Non-pigmented ciliary epithelial cell (primary cell): ENCODE measurements at regions not wholly inside any gene's neighbourhood (a gene's known extent, or its start where the extent isn't known, plus 50 kb on each side); places are given as distances from the start of the nearest gene placed in this dataset.
"Not testable (repeated sequence)": the region's sequence is repeated elsewhere in the genome, so short reads cannot be mapped to it uniquely, and the experiment has no call there.

Experiments used
- DNase-seq: peaks from one replicate; pipeline ENCODE4 v3.0.0-alpha.2; 2010; ENCODE audit warnings: low read depth

DNA sequence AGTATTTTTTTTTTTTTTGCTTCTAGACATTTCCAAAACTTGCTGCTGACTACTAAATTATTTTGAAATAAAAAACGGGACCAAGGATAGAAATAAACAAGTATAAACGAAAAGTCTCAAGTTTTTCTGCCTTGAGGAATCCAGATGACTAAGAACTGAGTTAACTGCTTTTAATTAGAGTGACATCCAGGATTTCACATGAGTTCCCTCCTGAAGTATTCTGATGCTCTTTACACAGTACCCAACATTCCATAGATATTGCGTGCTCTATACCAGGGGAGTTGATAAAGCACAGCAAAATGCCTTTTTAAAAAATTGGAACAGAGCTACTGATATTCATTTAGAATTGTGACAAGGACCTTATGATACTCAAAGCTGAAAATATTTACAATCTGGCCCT lies 618.0 kb downstream of the CCDC85A start:
- no peak for DNase-seq

DNA sequence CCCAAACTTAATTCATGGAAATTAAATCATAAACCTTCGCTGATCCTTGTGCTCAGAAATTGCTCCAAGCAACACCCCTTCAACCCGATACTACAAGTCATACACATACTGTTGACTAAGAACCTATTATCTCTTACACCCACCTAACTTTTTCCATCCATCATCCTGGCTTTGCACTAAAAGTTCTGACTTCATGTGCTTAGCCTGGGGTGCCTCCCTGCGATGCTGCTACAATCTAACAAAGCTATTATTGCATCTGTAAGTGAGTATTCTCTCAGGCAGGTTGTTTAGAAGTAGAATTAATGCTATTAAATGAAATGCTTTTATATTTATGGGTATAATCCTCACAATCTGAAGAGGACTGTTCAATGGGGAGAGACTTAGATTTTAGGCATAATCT lies 619.8 kb downstream of the CCDC85A start:
- DNase-seq, result no peak

DNA sequence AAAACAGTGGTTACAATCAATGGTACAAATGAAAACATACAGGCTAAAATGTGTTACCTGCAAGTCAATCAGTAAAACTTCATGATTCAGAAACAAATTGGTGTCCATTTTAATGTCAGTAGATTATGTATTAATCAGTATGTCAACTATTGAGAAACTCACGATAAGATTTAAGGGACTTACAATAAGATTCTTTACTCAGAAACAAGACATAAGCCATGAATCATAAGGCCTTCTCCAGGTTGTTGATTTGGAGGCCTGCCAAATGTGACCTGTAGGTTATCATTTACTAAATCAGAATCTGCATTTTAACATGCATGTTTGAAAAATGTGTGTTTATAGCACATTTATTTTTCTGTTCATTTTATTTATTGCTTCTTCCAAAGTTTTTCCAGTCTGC lies 623.1 kb downstream of the CCDC85A start:
- no peak for DNase-seq

DNA sequence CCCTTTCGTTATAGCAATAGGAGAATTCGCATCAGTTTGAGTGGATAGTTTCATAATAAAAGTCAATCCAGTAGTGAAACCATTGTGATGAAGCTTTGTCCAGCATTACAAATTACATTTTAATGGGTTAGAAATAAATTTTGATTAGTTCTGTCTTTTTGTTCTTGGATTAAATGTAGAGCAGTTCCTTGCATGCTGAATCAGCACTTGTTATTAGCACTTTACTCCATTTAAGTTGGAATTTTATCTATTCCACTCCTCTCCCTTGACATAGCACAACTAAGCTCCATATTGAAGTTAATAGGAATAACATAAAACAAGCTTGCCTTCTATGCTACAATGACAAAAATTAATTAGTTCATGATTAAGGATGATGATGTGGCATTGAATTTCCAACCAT lies 624.1 kb downstream of the CCDC85A start:
- DNase-seq, result no peak

DNA sequence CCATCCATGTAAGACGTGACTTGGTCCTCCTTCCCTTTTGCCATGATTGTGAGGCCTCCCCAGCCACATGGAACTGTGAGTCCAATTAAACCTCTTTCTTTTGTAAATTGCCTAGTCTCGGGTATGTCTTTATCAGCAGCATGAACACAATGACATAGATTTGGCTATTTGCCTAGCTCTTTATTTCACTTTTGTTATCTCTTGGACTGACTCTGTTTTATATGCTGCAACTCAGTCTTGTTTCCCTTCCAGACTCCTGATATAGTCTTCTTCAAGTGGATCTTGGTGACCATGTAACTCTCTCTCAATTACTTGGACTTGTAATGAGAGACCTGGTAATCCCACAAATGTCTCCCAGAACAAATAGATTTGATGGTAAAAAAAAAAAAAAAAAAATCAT lies 627.6 kb downstream of the CCDC85A start:
- DNase-seq, result no peak

DNA sequence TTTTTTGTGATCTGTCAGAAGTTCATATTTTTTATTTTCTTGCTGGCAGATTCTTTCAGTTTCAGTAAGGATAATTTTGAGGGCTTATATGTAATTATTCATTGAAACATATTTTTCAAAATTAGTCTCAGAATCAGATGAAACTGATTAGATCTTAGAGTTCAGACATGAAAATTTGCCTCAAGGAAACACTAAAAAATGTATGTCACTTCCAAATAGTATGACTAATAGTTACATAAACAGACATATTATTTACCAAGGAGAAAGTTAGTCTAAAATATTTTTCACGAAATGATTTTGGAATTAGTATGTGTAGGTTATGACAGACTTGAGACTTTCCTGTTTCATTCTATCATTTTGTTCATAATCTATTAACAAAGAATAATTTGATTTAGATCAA lies 628.6 kb downstream of the CCDC85A start:
- DNase-seq, result no peak

DNA sequence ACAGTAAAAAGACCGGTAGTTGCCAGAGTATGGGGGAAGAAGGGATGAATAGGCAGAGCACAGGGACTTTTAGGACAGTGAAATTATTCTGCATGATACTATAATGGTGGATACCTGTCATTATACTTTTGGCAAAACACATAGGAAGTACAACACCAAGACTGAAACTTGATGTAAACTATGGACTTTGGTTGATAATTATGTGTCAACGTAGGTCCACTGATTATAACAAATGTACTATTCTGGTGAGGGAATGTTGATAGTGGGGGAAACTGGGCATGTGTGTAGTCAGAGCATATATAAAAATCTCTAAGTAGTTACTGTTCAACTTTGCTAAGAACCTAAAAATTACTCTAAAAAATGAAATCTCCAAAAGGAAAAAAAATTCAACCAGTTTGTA lies 629.7 kb downstream of the CCDC85A start:
- no peak for DNase-seq

DNA sequence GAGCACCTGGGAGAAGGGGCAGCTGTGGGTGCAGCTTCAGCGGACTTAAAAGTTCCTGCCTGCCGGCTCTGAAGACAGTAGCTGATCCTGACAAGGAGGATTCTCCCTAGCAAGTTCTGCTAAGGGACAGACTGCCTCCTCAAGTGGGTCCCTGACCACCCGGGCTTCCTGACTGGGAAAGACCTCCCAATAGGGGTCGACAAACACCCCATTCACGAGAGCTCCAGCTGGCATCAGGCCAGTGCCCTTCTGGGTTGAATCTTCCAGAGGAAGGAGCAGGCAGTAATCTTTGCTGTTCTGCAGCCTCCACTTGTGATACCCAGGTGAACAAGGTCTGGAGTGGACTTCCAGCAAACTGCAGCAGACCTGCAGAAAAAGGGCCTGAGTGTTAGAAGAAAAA lies 632.9 kb downstream of the CCDC85A start:
- DNase-seq, result no peak

DNA sequence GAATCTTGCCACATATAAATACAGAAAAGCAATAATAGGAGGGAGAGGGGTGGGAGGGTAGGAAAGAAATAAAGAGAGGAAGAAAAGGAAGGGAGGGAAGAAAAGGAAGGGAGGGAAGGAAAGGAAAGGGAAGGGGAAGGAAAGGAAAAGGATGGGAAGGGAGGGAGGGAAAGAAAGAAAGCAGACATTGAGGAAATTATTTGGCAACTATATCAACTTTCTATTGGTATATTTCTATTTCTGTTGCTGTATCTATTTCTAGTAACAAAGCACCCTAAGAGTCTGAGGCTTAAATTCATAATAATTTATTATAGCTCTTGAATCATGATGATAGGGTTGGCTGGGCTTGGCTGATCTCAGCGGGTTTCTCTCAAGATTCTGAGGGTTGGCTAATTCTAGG lies 648.0 kb downstream of the CCDC85A start:
- DNase-seq, result no peak

DNA sequence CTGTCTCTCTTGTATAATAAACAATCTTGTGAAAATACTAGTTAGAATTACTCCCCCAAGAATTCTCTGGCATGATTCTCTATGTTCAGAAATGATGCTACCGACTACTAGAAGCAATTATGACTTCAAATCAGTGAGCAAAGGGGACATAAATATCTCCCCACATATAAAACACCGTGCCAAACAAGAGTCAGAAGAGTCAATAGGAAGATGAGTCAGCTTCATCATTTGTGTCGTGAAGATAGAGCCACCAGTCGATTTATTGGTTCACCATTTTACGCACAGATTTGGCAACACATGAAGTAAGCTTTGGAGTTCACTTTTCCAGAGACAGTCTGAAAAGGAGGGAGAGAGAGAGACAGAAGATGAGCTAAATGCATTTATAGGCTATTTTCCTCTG lies 650.9 kb downstream of the CCDC85A start:
- DNase-seq, result no peak

DNA sequence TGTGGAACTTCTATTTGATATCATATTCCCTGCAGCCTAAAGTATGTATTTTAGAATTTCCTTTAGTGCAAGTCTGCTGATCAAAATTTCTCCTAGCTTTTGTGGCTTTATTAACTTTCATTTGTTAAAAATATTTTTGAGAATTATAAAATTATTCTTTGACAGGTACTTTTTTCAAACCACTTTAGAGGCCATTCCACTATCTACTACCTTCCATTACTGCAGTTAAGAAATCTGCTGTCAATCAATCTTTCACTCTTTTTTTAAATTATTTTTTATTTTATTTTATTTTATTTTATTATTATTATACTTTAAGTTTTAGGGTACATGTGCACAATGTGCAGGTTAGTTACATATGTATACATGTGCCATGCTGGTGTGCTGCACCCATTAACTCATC lies 656.2 kb downstream of the CCDC85A start:
- DNase-seq, result not testable (repeated sequence)

DNA sequence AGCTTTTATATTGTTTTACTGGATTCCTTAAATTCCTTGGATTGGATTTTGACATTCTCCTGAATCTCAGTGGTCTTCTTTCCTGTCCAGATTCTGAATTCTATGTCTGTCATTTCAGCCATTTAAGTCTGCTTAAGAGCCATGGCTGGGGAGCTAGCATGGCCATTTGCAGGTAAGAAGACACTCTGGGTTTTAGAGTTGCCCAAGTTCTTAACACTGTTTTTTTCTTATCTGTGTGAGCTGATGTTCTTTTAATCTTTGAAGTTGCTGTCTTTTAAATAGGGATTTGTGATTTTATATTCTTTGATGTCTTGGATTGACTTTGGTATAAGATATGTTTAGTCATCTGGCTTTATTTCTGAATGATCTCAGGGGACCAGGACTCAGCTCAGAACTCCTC lies 677.2 kb downstream of the CCDC85A start:
- no peak for DNase-seq

DNA sequence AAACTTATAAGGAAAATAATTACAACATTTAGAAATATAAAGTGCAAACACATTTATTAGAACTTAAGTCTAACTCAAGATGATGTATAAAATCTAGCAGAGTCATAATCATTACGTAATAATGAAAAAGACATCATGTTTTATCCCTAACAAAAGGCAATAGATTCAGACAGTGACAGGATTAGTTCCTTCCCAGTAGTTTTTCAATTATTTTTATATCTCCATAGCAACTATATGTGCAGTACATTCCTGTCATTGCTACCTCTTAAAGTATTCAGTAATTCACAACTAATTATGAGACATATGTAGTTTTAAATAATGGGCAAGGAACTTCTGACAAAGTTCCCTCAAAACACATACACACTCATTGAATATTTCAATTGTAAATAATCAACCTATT lies 687.9 kb downstream of the CCDC85A start:
- no peak for DNase-seq

DNA sequence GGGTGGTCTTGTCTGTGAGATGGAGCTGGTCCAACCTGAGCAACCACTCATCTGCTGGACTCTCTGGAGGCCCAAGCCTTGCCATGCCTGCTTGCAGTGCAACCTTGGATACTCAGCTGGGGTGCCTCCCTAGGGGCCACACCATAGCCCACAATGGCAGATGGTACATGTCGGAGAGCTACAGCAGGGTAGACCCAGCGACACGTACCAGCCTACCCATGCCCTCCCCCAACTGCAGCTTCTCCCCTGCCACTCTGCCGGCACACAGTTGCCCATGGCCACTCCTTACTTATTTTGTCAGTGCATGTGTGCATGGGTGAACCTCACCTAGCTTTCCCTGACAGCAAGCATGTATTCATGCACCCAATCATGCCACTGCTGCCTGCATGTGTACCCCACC lies 690.9 kb downstream of the CCDC85A start:
- DNase-seq, result no peak

DNA sequence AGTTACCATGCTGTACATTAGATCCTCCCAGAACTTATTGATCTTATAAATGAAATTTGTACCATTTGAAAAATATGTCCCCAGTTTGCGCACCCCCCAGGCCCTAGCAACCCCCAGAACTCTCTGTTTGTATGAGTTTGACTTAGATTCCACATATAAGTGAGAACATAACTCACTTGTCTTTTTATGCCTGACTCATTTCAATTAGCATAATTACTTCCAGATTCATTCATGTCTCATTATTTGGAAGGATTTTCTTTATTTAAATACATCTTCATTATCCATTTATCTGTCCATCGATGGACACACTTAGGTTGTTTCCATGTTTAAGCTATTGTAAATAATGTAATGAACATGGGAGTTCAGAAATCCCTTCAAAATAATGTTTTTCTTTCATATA lies 705.9 kb downstream of the CCDC85A start:
- no peak for DNase-seq

DNA sequence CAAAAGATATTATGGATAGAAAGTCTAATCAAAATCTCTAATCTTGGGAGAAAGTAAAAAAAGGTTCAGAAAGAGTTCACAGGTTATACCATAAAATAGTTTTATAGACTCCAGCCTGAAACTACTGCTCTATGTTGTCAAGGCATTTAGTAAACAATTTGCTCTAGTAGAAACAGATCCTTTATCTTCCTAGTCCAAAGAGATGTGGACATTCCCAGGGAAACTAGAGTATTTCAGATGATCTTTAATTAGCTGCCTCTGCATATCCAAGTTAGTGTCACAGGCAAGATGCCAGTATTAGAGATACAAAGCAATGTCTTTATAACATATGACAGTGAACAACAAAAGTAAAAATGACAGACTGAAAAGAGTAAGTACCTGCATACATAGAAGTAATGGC lies 708.6 kb downstream of the CCDC85A start:
- no peak for DNase-seq

DNA sequence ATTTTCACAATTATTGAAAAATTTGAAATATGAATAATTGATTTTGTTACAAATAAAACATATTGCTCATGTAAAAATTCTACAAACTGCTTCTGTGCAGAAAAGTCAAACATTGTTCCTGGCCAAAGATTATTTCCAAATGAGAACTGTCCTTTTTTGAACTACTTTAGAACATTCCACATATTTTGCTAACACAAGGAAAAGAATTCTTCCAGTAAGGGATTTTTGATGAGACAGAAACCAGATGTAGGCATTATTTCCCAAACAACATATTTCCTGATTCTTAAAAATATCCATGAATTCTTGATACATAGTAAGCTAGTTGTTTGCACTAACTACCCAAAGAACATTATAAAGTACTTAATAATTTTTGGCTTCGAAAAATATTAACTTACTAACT lies 715.2 kb downstream of the CCDC85A start:
- no peak for DNase-seq

DNA sequence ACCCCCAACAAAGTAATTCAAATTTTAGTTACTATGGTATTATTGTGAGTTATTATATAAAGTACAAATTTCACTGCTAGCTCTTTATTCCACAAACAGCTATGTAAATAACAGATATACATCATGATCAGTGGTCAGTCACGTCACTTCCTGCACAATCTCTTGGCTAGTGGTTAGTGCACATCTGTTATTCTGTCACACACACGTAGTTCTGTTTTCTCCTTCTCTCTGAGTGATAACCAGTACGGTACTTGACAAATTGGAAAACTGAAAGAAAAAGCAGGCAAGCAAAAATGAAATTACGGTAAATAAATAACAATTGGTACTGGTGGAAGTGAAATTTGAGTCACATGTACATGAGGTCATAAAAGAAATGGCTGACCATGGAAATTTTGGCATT lies 728.7 kb downstream of the CCDC85A start:
- no peak for DNase-seq

DNA sequence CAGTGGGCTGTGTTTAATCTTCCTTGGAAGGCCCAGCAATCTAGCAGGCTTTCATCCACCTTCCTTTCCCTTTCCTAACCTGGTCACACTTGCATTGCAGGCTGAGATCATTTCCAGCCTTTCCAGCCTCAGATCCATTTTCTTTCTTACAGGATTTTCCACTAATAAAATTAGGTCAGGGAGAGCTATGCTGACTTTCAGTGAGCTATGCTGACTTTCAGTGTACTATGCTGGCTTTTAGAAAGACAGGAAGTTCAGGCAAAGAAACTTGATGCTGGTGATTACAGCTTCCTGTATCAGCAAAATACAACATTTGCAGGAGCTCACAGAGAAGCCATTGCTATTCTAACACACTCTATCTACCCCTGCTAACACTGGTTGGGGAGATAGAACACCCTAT lies 735.0 kb downstream of the CCDC85A start:
- DNase-seq, result no peak

DNA sequence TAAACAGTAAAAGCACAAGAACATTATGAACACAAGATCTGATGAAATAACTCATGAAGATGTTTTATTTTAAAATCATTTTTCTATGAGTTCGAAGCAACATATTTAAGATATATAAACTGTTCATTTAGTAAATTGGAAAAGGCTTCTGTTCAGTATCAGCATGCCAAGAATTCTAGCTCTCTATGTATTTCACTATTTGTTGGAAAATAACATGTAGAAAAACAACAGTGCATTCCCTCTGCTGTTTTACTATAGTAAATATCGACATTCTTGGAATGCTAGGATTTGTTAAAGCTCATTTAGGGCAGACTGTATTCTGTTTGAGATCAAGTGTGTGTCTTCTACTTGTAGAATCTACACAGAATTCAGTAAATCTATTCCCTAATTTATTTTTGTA lies 750.2 kb downstream of the CCDC85A start:
- no peak for DNase-seq

DNA sequence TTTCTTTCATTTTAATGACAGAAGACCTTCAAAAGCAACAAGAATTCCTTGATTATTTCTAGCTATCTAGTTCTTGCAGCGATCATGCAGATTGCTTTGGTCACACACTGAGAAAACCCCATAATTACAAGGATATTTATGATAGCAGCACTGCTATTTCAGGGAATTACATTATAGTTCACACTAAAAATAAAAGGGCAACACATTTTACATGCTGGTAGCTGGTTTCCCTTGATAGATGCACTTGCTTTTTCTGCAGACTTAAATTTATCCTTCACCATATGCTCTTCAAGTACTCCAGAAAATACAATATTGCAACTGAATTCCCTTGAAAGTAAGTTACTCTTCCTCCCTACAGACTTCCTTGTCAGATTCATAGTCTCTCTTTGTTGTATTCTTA lies 751.1 kb downstream of the CCDC85A start:
- DNase-seq, result no peak

DNA sequence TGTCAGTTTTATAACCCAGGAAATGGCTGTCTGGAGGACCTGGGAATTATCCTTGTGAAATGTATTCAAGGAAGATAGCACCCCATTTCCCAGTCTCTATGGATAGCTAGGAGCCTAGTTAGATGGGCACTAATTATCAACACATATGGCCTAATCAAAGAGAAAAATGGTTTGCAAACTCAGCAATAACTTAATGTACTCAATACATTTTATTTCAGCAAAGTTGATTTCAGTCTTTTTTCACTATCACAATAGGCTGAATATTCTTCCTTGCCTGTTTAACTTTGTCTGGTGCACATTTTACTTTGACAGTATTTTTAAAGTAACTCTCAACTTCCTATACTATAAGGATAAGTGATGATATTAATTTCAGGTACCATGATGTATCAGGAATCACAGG lies 756.3 kb downstream of the CCDC85A start:
- DNase-seq, result no peak

DNA sequence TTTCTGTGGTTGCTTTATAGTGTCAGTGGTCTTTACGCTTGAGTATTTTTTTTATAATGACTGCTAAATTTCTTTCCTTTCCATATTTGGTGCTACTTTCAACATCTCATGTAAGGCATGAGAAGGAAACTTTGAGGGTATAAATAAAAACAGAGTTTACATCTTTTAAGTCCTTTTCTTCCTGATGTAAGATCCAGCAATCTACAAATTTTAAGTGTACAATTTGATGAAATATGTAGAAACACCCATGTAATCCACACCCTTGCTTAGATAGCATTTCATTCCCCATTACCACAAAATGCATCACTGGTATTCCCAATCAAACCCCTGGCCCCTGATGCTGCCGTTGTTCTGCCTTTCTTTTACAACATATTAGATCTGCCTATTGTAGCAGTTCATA lies 769.1 kb downstream of the CCDC85A start:
- no peak for DNase-seq

DNA sequence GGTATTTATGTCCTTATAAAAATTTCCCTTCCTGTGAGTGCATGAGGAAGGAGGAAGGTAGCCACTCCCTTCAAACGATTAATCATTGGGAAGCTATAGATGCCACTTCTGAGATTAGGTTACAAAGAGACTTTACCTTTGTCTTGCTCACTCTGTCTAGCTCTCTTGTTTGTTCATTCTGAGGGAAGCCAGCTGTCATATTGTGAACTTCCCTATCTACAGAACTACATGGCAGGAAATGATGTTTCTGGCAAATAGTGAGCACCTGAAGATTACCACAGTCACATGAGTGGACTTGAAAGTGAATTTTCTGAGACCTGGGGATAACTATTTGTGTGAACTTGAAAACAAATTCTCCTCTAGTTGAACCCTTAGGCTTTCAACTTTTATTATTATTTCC lies 776.8 kb downstream of the CCDC85A start:
- no peak for DNase-seq

DNA sequence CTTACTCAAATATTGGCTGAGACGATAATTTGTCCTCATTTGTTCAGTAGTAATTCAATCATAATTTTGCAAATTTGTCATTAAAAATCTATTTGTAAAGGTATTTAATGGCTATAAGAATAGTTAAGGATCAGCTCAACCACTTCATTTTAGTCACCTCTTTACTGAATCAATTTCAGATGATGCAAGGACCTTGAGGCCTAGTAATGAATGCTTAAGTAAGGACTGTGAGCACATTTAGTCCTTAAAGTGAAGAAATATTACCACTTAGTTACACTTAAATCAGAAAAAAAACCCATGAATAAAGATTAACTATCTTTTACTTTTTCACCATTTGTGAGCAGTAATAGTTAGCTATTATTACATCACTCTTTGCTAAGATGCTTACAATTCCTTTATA lies 778.9 kb downstream of the CCDC85A start:
- DNase-seq, result no peak

DNA sequence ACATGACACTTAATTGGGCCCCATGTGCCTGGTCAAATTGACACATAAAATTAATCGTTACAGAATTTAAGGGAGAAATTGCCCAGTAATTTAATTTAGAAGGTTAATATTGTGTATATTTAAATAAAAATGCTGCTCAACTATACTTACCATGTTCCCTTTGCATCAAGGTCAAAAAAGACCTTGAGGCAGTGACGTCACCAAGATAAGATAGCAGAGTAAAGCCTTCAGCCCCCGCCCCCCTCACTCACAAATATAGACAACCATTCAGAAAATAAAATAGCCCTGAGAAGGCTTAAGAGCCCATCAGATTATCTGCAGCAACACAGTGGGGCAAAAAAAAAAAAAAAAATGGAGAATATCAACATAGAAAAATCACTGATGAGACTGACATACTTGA lies 785.7 kb downstream of the CCDC85A start:
- no peak for DNase-seq
